ENCODE measurements at regions not wholly inside any gene's neighbourhood (a gene's known extent, or its start where the extent isn't known, plus 50 kb on each side); places are given as distances from the start of the nearest gene placed in this dataset.

DNA sequence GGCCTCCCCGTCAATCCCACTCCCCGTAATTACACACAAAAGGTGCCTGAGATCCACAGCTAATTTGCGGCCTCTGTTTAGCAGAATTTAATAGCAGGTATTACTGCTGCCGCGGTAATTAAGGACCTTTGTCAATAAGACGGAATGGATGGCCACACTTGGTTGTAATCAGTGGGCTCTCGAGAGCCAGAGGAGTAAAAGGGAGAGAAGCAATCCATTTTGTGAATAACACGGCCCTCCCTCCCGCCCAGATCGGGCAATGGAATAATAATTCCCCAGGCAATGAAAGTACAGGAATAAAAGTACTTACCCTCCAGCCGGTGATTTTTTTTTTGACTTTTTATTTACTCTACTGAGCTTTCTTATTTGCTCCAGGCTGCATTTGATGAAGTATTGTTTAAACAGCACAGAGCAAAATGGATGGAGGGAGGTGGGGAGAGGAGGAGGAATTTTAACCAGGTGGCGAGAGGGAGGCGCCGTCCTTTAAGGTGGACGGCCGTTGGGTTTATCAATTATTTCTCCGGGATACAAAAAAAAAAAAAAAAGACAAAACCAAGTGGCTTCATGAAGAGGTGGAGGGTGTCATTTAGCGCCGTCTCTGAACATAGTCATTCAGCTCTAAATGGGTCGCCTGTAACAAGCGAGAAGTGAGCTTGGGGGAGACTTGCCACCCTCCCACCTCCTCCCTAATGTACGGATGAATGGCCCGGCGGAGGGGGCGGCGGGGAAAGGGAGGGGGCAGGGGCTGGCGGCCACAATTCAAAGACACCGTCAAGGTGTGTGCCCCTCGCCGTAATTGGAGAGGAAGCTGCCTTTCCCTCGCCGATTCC is 120.3 kb downstream of the BUB3 start:
- Histone ChIP-seq H3K27ac (ENCODE audit: control insufficient read depth, insufficient read depth, low read length) (no peak overlapping the region), H3K4me1 (ENCODE audit: control insufficient read depth, extremely low read depth, insufficient read depth, low read length) (no peaks in the 10 kb centered on the region), H3K36me3 (ENCODE audit: control insufficient read depth in 2 of 2, extremely low read depth in 1 of 2, insufficient read depth in 2 of 2, low read length in 2 of 2) (no peaks in the 10 kb centered on the region), H2AFZ (ENCODE audit: control insufficient read depth, low read length) (no peak overlapping the region), H3K4me3 (ENCODE audit: control insufficient read depth in 2 of 3, extremely low read depth in 1 of 3, insufficient read depth in 2 of 3, low read depth in 1 of 3, low read length in 3 of 3) (no peak overlapping the region), H3K9ac (ENCODE audit: control insufficient read depth, extremely low read depth, insufficient read depth, low read length) (no peak overlapping the region), H3K9me1 (ENCODE audit: control insufficient read depth, extremely low read depth, insufficient read depth, low read length) (no peaks in the 10 kb centered on the region), H3K27me3 (ENCODE audit: control insufficient read depth, extremely low read depth, insufficient read depth, low read length) (peaks cover 9% of the 10 kb centered on the region), H3K79me2 (ENCODE audit: control insufficient read depth, insufficient read depth, low read length) (no peaks in the 10 kb centered on the region), H4K20me1 (ENCODE audit: control insufficient read depth, extremely low read depth, insufficient read depth, low read length) (no peaks in the 10 kb centered on the region), H3K9me3 (ENCODE audit: control insufficient read depth, low read depth, low read length) (no peaks in the 10 kb centered on the region), H3K4me2 (ENCODE audit: control insufficient read depth, extremely low read depth, insufficient read depth, low read depth, low read length) (no peak overlapping the region)
- no peak for FAIRE-seq
- no peak for TF ChIP-seq EZH2 (IDR thresholded peaks at IDR 0.05; ENCODE audit: low read length)
- TF ChIP-seq, protein P1, sequence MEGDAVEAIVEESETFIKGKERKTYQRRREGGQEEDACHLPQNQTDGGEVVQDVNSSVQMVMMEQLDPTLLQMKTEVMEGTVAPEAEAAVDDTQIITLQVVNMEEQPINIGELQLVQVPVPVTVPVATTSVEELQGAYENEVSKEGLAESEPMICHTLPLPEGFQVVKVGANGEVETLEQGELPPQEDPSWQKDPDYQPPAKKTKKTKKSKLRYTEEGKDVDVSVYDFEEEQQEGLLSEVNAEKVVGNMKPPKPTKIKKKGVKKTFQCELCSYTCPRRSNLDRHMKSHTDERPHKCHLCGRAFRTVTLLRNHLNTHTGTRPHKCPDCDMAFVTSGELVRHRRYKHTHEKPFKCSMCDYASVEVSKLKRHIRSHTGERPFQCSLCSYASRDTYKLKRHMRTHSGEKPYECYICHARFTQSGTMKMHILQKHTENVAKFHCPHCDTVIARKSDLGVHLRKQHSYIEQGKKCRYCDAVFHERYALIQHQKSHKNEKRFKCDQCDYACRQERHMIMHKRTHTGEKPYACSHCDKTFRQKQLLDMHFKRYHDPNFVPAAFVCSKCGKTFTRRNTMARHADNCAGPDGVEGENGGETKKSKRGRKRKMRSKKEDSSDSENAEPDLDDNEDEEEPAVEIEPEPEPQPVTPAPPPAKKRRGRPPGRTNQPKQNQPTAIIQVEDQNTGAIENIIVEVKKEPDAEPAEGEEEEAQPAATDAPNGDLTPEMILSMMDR (optimal IDR thresholded peaks at IDR 0.05 in 1 of 3, IDR thresholded peaks at IDR 0.05 in 1 of 3, conservative IDR thresholded peaks at IDR 0.05 in 1 of 3; ENCODE audit: extremely low read depth in 1 of 3, insufficient read depth in 2 of 3, low read length in 3 of 3), result no peak
- dilution Hi-C loops (cut with MboI; ENCODE audit: extremely low pct_ligation_motif_present, low sequenced_read_pairs), result no loop called here
- DNase-seq (ENCODE audit: low read depth, low spot score), result no peak

DNA sequence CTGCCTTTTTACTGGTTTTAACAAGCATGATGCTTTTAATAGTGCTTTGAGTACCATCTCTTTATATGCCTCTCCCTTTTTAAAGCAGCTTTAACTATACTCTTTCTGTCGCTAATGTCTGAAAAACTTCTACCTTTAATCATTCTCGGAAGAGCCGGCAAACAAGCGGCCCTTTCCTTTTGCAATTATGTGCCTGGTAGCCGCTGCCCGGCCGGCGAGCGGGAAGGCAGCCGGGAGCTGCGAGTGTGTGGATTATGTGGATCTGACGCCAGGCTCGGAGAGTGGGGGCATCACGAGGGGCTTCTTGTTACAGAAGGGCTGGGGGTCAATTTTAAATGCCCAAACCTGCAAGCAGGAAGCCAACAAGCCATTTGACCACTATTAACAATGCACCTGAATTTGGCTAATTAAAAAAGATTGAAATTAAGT is 120.9 kb downstream of the BUB3 start:
- no peak overlapping the region for H2AFZ ChIP-seq (ENCODE audit: control insufficient read depth, low read length)
- H3K27ac ChIP-seq (ENCODE audit: control insufficient read depth, insufficient read depth, low read length), result no peak overlapping the region
- H3K4me1 ChIP-seq (ENCODE audit: control insufficient read depth, extremely low read depth, insufficient read depth, low read length), result no peaks in the 10 kb centered on the region
- no peaks in the 10 kb centered on the region for H3K79me2 ChIP-seq (ENCODE audit: control insufficient read depth, insufficient read depth, low read length)
- no peaks in the 10 kb centered on the region for H3K9me3 ChIP-seq (ENCODE audit: control insufficient read depth, low read depth, low read length)
- no peak overlapping the region for H3K4me3 ChIP-seq (ENCODE audit: control insufficient read depth in 2 of 3, extremely low read depth in 1 of 3, insufficient read depth in 2 of 3, low read depth in 1 of 3, low read length in 3 of 3)
- TF ChIP-seq EZH2 (IDR thresholded peaks at IDR 0.05; ENCODE audit: low read length), result no peak
- TF ChIP-seq, protein P1 (optimal IDR thresholded peaks at IDR 0.05 in 1 of 3, IDR thresholded peaks at IDR 0.05 in 1 of 3, conservative IDR thresholded peaks at IDR 0.05 in 1 of 3; ENCODE audit: extremely low read depth in 1 of 3, insufficient read depth in 2 of 3, low read length in 3 of 3), result no peak
- no peak overlapping the region for H3K9ac ChIP-seq (ENCODE audit: control insufficient read depth, extremely low read depth, insufficient read depth, low read length)
- no peak overlapping the region for H3K4me2 ChIP-seq (ENCODE audit: control insufficient read depth, extremely low read depth, insufficient read depth, low read depth, low read length)
- no peaks in the 10 kb centered on the region for H4K20me1 ChIP-seq (ENCODE audit: control insufficient read depth, extremely low read depth, insufficient read depth, low read length)
- DNase-seq (ENCODE audit: low read depth, low spot score) (no peak), FAIRE-seq (no peak)
- dilution Hi-C loops (cut with MboI; ENCODE audit: extremely low pct_ligation_motif_present, low sequenced_read_pairs), result no loop called here
- H3K36me3 ChIP-seq (ENCODE audit: control insufficient read depth in 2 of 2, extremely low read depth in 1 of 2, insufficient read depth in 2 of 2, low read length in 2 of 2), result no peaks in the 10 kb centered on the region
- peaks cover 9% of the 10 kb centered on the region for H3K27me3 ChIP-seq (ENCODE audit: control insufficient read depth, extremely low read depth, insufficient read depth, low read length)
- H3K9me1 ChIP-seq (ENCODE audit: control insufficient read depth, extremely low read depth, insufficient read depth, low read length), result no peaks in the 10 kb centered on the region
